ENCODE measurements at regions not wholly inside any gene's neighbourhood (a gene's known extent, or its start where the extent isn't known, plus 50 kb on each side); places are given as distances from the start of the nearest gene placed in this dataset.

- Histone ChIP-seq H3K4me3 (no peak overlapping the region), H3K27me3 (peaks cover 0 to 10% (median 0%) of the 10 kb centered on the region in 9 donors), H3K9me3 (no peaks in the 10 kb centered on the region), H3K36me3 (no peaks in the 10 kb centered on the region), H3K27ac (no peak overlapping the region), H3K4me1 (no peaks in the 10 kb centered on the region)
- intact Hi-C loops (cut with DNase I), result no loop called here
- ATAC-seq (no peak), DNase-seq (no peak)
- TF ChIP-seq POLR2A (IDR thresholded peaks at IDR 0.05), result no peak
- TF ChIP-seq, protein P1, sequence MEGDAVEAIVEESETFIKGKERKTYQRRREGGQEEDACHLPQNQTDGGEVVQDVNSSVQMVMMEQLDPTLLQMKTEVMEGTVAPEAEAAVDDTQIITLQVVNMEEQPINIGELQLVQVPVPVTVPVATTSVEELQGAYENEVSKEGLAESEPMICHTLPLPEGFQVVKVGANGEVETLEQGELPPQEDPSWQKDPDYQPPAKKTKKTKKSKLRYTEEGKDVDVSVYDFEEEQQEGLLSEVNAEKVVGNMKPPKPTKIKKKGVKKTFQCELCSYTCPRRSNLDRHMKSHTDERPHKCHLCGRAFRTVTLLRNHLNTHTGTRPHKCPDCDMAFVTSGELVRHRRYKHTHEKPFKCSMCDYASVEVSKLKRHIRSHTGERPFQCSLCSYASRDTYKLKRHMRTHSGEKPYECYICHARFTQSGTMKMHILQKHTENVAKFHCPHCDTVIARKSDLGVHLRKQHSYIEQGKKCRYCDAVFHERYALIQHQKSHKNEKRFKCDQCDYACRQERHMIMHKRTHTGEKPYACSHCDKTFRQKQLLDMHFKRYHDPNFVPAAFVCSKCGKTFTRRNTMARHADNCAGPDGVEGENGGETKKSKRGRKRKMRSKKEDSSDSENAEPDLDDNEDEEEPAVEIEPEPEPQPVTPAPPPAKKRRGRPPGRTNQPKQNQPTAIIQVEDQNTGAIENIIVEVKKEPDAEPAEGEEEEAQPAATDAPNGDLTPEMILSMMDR (IDR thresholded peaks at IDR 0.05), result no peak
- WGBS, 4 donors, result 78 to 93% (median 88%) methylated on average over 7 of the region's 7 CpGs
Observed at GRCh38 chr15:77808075-77808474, 175.4 kb upstream of the LINGO1 start.

DNA sequence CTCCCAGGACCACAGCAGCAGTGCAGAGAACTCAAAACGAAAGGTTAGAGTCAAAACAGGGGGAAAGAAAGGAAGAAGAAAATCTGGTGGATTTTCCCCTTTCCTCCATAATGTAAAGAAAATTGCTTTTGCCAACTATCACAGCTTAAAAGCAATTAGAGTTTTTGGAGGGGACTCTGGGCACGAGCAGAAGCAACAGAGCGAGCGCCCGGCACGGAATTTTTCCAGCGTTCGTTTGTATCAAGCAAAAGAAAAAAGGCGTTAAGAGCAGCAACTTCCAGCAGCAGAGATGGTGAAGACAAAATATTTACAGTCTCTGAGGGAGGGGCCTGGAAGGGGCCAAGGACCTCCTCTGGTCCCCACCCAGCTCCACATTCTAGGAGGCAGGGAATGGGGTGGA lies 174.9 kb upstream of the LINGO1 start:
- H3K4me3 ChIP-seq, result no peak overlapping the region

DNA sequence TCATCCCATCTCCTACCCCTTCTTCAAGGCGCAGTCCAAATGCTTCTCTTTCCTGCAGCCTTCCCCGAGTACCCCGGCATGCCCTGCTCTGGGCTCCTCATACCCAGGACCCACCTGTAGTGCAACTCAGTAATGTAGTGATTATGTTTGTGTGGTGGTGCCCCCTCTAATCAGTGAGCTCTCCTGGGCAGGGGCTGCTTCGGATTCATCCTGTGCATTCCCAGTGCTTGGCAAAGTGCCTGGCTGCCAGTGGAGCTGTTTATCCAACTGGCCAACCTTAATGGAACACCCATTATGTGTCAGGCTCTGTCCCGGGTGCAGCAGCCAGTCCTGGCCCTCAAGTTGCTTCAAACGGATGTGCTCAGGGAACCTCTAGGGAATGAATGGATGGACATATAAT lies 174.4 kb upstream of the LINGO1 start:
- Histone ChIP-seq H3K9me3 (no peaks in the 10 kb centered on the region), H3K27me3 (peaks cover 0 to 7% (median 0%) of the 10 kb centered on the region in 9 donors), H3K4me3 (no peak overlapping the region), H3K36me3 (no peaks in the 10 kb centered on the region), H3K4me1 (no peaks in the 10 kb centered on the region), H3K27ac (no peak overlapping the region)
- ATAC-seq (no peak), DNase-seq (no peak)
- WGBS, 4 donors, result 55 to 59% (median 59%) methylated on average over 6 of the region's 6 CpGs
- intact Hi-C loops (cut with DNase I), result no loop called here
- no peak for TF ChIP-seq POLR2A (IDR thresholded peaks at IDR 0.05)
- TF ChIP-seq, protein P1 (IDR thresholded peaks at IDR 0.05), result no peak

More for the DNA sequence above, 174.9 kb upstream of the LINGO1 start:
- Histone ChIP-seq H3K4me1 (no peaks in the 10 kb centered on the region), H3K27ac (no peak overlapping the region), H3K9me3 (no peaks in the 10 kb centered on the region), H3K27me3 (peaks cover 0 to 7% (median 0%) of the 10 kb centered on the region in 9 donors), H3K36me3 (no peaks in the 10 kb centered on the region)
- no peak for ATAC-seq
- intact Hi-C loops (cut with DNase I), result no loop called here
- no peak for TF ChIP-seq POLR2A (IDR thresholded peaks at IDR 0.05)
- TF ChIP-seq, protein P1 (IDR thresholded peaks at IDR 0.05), result no peak
- no peak for DNase-seq
- 86 to 93% (median 89%) methylated on average over 9 of the region's 9 CpGs for WGBS, 4 donors

GRCh38 chr15:77804210-77804609 lies 171.5 kb upstream of the LINGO1 start:
- TF ChIP-seq POLR2A (IDR thresholded peaks at IDR 0.05), result no peak
- TF ChIP-seq, protein P1 (IDR thresholded peaks at IDR 0.05), result no peak
- ATAC-seq, result peak in 3 of 4 donors; percentile 37 to 67 (median 47)
- Histone ChIP-seq H3K4me1 (no peaks in the 10 kb centered on the region), H3K27ac (no peak overlapping the region), H3K36me3 (no peaks in the 10 kb centered on the region), H3K9me3 (no peaks in the 10 kb centered on the region), H3K4me3 (no peak overlapping the region), H3K27me3 (no peaks in the 10 kb centered on the region)
- peak in 3 of 5 donors; percentile 25 to 63 (median 40) for DNase-seq
- intact Hi-C loops (cut with DNase I), result no loop called here
- 58 to 67% (median 60%) methylated on average over 9 of the region's 9 CpGs for WGBS, 4 donors

Data from heart left ventricle (tissue), 16 donors.